ENCODE measurements at regions not wholly inside any gene's neighbourhood (a gene's known extent, or its start where the extent isn't known, plus 50 kb on each side); places are given as distances from the start of the nearest gene placed in this dataset.

DNA sequence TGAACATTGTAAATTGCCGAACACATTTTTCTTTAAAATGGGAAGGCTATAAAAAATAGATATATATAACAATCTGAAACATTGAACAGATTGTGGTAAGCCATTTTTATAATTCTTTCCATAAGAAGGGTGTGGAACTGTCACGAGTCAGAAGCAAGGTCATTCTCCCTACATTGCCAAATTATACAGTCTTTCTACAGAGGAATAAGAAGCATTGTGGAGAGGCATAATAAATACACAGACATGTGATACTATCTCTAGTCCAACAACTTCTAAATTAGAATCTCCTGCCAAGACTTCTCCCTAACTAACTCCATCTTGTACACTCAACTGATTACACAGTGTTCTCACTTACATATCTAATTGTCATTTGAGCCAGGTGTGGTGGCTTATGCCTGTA, 227.9 kb downstream of the CENPF start:
- Histone ChIP-seq H3K36me3 (ENCODE audit: insufficient read depth) (no peaks in the 10 kb centered on the region), H3K27me3 (ENCODE audit: insufficient read depth, low read depth) (no peaks in the 10 kb centered on the region), H4K20me1 (ENCODE audit: insufficient read depth) (no peaks in the 10 kb centered on the region), H3K9ac (no peak overlapping the region), H3K27ac (no peak overlapping the region), H2AFZ (ENCODE audit: low read depth) (no peak overlapping the region), H3K4me2 (no peak overlapping the region), H3K4me1 (ENCODE audit: low read depth, poor library complexity, severe bottlenecking) (no peaks in the 10 kb centered on the region), H3K79me2 (ENCODE audit: insufficient read depth, low read depth) (no peaks in the 10 kb centered on the region), H3K4me3 (IDR thresholded peaks at IDR 0.05; ENCODE audit: insufficient read depth, low read depth, low read length) (no peak overlapping the region)
- TF ChIP-seq, protein P1, sequence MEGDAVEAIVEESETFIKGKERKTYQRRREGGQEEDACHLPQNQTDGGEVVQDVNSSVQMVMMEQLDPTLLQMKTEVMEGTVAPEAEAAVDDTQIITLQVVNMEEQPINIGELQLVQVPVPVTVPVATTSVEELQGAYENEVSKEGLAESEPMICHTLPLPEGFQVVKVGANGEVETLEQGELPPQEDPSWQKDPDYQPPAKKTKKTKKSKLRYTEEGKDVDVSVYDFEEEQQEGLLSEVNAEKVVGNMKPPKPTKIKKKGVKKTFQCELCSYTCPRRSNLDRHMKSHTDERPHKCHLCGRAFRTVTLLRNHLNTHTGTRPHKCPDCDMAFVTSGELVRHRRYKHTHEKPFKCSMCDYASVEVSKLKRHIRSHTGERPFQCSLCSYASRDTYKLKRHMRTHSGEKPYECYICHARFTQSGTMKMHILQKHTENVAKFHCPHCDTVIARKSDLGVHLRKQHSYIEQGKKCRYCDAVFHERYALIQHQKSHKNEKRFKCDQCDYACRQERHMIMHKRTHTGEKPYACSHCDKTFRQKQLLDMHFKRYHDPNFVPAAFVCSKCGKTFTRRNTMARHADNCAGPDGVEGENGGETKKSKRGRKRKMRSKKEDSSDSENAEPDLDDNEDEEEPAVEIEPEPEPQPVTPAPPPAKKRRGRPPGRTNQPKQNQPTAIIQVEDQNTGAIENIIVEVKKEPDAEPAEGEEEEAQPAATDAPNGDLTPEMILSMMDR (conservative IDR thresholded peaks at IDR 0.05; ENCODE audit: low read depth, low read length) = no peak

DNA sequence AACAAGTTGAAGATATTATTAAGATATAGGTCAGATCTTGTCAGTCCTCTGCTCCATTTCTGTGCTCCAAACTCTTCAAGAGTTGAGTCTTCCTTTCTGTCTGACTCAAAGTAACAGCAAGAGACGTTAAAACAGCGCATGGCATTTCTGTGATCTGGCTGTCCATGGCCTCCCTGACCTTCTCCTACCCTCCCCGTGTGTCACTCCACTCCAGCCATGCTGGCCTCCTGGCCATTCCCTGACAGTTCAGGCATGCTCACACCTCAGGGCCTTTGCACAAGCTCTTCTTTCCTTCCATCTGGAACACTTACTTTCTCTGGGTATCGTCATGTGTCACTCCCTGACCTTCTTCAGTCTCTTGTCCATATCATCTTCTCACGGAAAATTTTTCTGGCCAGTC, 229.0 kb downstream of the CENPF start:
- H3K9ac ChIP-seq = no peak overlapping the region
- no peaks in the 10 kb centered on the region for H3K27me3 ChIP-seq (ENCODE audit: insufficient read depth, low read depth)
- H3K4me2 ChIP-seq = no peak overlapping the region
- TF ChIP-seq, protein P1 (conservative IDR thresholded peaks at IDR 0.05; ENCODE audit: low read depth, low read length) = no peak
- no peak overlapping the region for H3K4me3 ChIP-seq (IDR thresholded peaks at IDR 0.05; ENCODE audit: insufficient read depth, low read depth, low read length)
- no peaks in the 10 kb centered on the region for H3K79me2 ChIP-seq (ENCODE audit: insufficient read depth, low read depth)
- H4K20me1 ChIP-seq (ENCODE audit: insufficient read depth) = no peaks in the 10 kb centered on the region
- no peak overlapping the region for H2AFZ ChIP-seq (ENCODE audit: low read depth)
- no peaks in the 10 kb centered on the region for H3K36me3 ChIP-seq (ENCODE audit: insufficient read depth)
- H3K27ac ChIP-seq = no peak overlapping the region
- H3K4me1 ChIP-seq (ENCODE audit: low read depth, poor library complexity, severe bottlenecking) = no peaks in the 10 kb centered on the region

DNA sequence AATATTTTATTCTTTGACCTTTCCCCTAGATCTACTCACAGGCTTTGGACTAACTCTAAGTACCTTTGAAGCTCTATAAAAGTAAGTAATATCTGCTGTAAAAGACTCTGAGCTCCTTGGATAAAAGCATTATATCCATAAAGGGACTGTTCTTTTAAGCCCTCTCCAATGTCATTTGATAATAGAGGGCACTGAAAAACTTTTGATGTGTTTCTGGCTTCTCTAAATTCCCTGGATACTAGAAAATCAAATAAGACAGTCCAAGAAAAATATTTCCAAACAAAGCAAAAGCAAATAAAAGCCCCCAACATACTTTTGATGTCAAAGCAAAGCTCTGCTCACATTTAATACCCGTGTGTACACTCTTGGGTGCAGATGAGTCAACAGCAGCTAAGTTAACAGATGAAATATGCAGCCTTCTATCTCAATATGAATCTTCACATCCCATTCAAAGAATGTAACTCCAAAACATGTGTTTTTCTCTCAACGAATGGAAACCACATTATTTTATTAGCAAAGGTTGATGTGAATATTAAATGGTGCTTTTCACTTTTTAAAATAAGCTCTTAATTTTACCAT, 230.3 kb downstream of the CENPF start:
- no peaks in the 10 kb centered on the region for H3K79me2 ChIP-seq (ENCODE audit: insufficient read depth, low read depth)
- H3K9ac ChIP-seq = no peak overlapping the region
- H3K27me3 ChIP-seq (ENCODE audit: insufficient read depth, low read depth) = no peaks in the 10 kb centered on the region
- H3K4me2 ChIP-seq = no peak overlapping the region
- H3K4me1 ChIP-seq (ENCODE audit: low read depth, poor library complexity, severe bottlenecking) = no peaks in the 10 kb centered on the region
- no peak overlapping the region for H3K4me3 ChIP-seq (IDR thresholded peaks at IDR 0.05; ENCODE audit: insufficient read depth, low read depth, low read length)
- H3K36me3 ChIP-seq (ENCODE audit: insufficient read depth) = no peaks in the 10 kb centered on the region
- no peaks in the 10 kb centered on the region for H4K20me1 ChIP-seq (ENCODE audit: insufficient read depth)
- no peak overlapping the region for H3K27ac ChIP-seq
- TF ChIP-seq, protein P1 (conservative IDR thresholded peaks at IDR 0.05; ENCODE audit: low read depth, low read length) = no peak
- H2AFZ ChIP-seq (ENCODE audit: low read depth) = no peak overlapping the region

DNA sequence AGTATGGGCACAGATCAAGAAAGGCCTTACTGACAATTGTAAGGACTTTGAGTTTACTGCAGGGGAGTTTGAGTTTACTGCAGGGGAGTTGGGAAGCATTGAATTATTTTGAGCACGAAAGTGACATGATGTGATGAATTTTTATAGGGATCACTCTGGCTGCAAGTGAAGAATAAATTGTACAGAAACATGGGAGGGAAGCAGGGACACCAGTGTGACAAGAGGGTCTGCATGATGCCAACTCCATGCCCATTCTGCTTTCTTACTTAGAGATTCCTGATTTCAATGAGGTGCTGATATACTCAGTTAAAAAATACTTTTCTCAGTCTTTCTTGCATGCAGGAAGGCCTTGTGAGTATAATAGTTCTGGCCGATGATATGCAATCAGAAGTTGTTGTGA, 234.4 kb downstream of the CENPF start:
- no peak overlapping the region for H3K27ac ChIP-seq
- no peak overlapping the region for H3K9ac ChIP-seq
- no peak overlapping the region for H3K4me2 ChIP-seq
- no peaks in the 10 kb centered on the region for H3K4me1 ChIP-seq (ENCODE audit: low read depth, poor library complexity, severe bottlenecking)
- no peaks in the 10 kb centered on the region for H3K79me2 ChIP-seq (ENCODE audit: insufficient read depth, low read depth)
- H2AFZ ChIP-seq (ENCODE audit: low read depth) = no peak overlapping the region
- TF ChIP-seq, protein P1 (conservative IDR thresholded peaks at IDR 0.05; ENCODE audit: low read depth, low read length) = no peak
- H3K27me3 ChIP-seq (ENCODE audit: insufficient read depth, low read depth) = no peaks in the 10 kb centered on the region
- H3K36me3 ChIP-seq (ENCODE audit: insufficient read depth) = no peaks in the 10 kb centered on the region
- no peak overlapping the region for H3K4me3 ChIP-seq (IDR thresholded peaks at IDR 0.05; ENCODE audit: insufficient read depth, low read depth, low read length)
- no peaks in the 10 kb centered on the region for H4K20me1 ChIP-seq (ENCODE audit: insufficient read depth)
